ENCODE measurements at regions not wholly inside any gene's neighbourhood (a gene's known extent, or its start where the extent isn't known, plus 50 kb on each side); places are given as distances from the start of the nearest gene placed in this dataset.
"Not testable (repeated sequence)": the region's sequence is repeated elsewhere in the genome, so short reads cannot be mapped to it uniquely, and the experiment has no call there.

DNA sequence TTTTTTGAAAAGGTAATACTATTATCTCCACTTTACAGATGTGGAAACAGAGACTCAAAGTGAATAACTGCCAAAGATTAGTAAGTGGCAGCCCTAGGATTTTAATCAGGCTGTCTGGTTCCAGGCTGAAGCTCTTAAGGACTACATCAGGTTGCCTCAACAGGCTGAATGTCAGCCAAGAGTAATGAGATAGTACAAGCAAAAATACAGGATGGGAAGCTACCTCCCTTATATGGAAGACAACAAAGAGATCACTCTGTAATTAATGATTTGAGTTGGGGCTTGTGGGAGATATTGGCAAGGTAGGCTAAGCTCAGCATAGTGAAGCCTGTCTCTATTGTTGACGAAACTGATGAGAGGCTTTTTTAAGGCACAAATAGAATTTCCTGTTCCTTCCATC, 323.1 kb downstream of the KCNJ3 start:
- no peaks in the 10 kb centered on the region for H3K27me3 Mint-ChIP-seq
- POLR2A ChIA-PET = no interaction called here
- no peaks in the 10 kb centered on the region for H3K4me1 Mint-ChIP-seq
- DNase-seq (no peak), ATAC-seq (no peak)
- no peak overlapping the region for H3K4me3 Mint-ChIP-seq
- peaks cover 0 to 7% (median 0%) of the 10 kb centered on the region in 9 donors for H3K9me3 Mint-ChIP-seq
- H3K36me3 Mint-ChIP-seq = no peaks in the 10 kb centered on the region
- H3K27ac Mint-ChIP-seq = no peak overlapping the region

DNA sequence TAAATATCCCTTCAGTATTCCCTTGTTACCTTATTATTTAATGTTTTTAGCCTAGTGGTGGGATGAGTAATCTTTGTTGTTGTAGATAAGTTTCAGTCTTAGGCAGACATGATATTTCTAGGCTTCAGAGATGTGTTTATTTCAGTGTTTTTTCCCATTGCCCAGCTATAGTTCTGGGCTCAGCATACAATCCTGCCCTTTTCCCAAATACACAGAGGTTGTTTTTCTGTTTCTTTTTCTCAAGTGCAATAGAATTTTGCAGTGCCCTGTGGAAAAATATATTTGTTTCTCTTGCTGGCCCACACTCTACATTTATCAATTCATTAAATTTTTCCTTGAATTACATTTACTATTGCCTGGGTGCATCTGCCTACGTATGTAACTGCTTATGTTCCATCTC, 321.8 kb downstream of the KCNJ3 start:
- POLR2A ChIA-PET = no interaction called here
- DNase-seq (no peak), ATAC-seq (no peak)
- H3K4me3 Mint-ChIP-seq = no peak overlapping the region
- H3K4me1 Mint-ChIP-seq = no peaks in the 10 kb centered on the region
- peaks cover 0 to 7% (median 0%) of the 10 kb centered on the region in 9 donors for H3K9me3 Mint-ChIP-seq
- H3K36me3 Mint-ChIP-seq = no peaks in the 10 kb centered on the region
- no peak overlapping the region for H3K27ac Mint-ChIP-seq
- no peaks in the 10 kb centered on the region for H3K27me3 Mint-ChIP-seq

DNA sequence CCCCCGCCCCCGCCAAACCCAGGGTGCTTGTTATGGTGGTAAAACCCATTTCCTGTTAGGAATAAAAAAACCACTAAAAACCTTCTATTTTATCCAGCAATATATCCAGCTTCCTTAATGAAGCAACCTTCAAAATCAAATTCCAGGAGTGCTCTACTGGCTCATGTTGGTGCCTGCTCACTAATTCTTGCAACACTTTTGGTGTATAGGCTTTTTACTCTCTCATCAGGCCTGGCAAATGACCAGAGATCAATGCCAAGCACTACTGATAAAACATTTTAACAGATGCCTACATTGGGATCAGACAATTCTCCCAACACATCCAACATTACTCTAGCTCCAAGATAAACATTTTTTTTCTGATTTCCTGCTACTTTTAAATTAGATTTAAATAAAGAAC, 312.4 kb downstream of the KCNJ3 start:
- POLR2A ChIA-PET = no interaction called here
- Mint-ChIP-seq H3K4me3 (no peak overlapping the region), H3K36me3 (peaks cover 0 to 4% (median 0%) of the 10 kb centered on the region in 3 donors), H3K27me3 (no peaks in the 10 kb centered on the region), H3K9me3 (peaks cover 0 to 28% (median 2%) of the 10 kb centered on the region in 9 donors), H3K4me1 (no peaks in the 10 kb centered on the region), H3K27ac (no peak overlapping the region)
- no peak for ATAC-seq
- no peak for DNase-seq

DNA sequence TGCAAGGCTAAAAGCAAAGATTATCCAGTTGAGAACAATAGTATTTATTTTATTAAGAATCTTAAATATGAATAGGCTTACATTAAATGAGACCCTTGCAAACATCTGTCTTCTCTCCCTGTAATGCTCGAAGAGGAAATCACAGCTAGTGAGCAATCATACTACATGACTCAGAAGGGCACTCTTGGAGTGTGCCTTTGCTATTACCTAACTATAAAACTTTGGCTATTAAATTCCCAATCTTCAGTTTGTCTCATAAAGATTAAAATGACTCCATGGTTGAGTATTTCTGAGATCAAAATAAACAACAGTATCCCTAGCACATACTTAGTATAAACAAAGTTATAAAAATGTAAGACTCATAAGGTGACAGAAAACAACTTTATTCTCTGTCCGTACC, 296.9 kb downstream of the KCNJ3 start:
- H3K36me3 Mint-ChIP-seq = no peaks in the 10 kb centered on the region
- H3K27ac Mint-ChIP-seq = no peak overlapping the region
- ATAC-seq = no peak
- no peaks in the 10 kb centered on the region for H3K27me3 Mint-ChIP-seq
- no peaks in the 10 kb centered on the region for H3K4me1 Mint-ChIP-seq
- POLR2A ChIA-PET = no interaction called here
- DNase-seq = no peak
- peaks cover 0 to under 1% (median 0%) of the 10 kb centered on the region in 9 donors for H3K9me3 Mint-ChIP-seq
- H3K4me3 Mint-ChIP-seq = no peak overlapping the region

DNA sequence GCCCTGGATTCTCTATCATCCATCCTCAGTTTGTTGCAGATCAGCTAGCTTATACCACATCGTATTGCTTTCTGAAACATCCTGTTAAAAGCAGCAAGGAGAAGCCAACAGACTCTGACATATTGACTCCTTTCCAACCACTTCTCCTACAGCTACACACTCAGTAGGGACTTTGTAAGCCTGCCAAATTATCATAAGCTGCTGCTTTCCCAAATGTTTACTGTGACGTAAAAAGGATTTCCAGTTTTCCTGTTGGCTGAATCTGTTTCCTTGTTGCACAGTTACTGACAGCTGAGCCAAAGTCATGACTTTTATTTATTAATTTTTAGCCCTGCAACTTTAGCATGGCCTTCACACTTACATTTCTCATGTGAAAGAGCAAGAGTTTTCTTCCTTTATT, 294.3 kb downstream of the KCNJ3 start:
- Mint-ChIP-seq H3K36me3 (no peaks in the 10 kb centered on the region), H3K4me1 (no peaks in the 10 kb centered on the region), H3K27me3 (no peaks in the 10 kb centered on the region), H3K9me3 (peaks cover 0 to 8% (median 0%) of the 10 kb centered on the region in 9 donors), H3K4me3 (no peak overlapping the region), H3K27ac (no peak overlapping the region)
- no peak for ATAC-seq
- POLR2A ChIA-PET = no interaction called here
- DNase-seq = no peak

DNA sequence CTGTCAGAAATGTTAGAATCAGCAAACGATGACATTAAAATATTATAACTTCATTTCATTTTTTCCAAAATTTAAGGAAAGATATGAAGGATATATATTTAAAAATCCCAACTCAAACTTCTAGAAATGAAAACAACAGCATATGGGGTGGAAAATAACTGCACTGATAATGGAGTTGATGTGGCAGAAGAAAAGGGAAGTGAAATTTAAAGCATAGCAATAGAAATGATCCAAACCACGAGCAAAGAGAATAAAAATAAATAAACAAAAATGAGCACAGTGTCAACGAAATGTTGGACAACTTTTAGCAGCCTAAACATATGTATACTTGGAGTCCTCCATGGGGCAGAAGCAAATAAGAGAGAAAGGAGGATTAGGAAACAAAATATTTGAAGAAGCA, 280.2 kb downstream of the KCNJ3 start:
- no peak for ATAC-seq
- Mint-ChIP-seq H3K4me3 (no peak overlapping the region), H3K9me3 (peaks cover 0 to 16% (median 0%) of the 10 kb centered on the region in 9 donors), H3K27me3 (no peaks in the 10 kb centered on the region), H3K4me1 (no peaks in the 10 kb centered on the region), H3K36me3 (no peaks in the 10 kb centered on the region), H3K27ac (no peak overlapping the region)
- no peak for DNase-seq
- POLR2A ChIA-PET = no interaction called here

DNA sequence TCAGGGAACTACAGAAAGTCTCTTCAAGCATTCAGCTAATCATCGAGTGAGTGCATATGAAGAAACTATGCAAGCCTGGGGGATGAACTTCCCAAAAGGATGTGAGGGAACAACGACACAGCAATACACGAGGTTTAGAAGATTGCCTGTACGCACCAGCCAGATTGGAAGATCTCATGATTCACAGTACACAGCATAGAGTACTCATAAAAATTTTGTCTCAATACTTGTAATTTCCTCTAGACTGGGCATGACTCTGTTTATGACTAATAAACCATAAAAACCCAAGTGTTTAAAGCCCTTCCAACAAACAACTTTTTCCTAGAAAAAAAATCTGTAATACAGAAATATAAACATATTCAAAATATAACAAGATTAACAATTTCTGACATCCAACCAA, 279.7 kb downstream of the KCNJ3 start:
- H3K27ac Mint-ChIP-seq = no peak overlapping the region
- DNase-seq (no peak), ATAC-seq (no peak)
- no peaks in the 10 kb centered on the region for H3K27me3 Mint-ChIP-seq
- no peak overlapping the region for H3K4me3 Mint-ChIP-seq
- peaks cover 0 to 16% (median 0%) of the 10 kb centered on the region in 9 donors for H3K9me3 Mint-ChIP-seq
- POLR2A ChIA-PET = no interaction called here
- H3K4me1 Mint-ChIP-seq = no peaks in the 10 kb centered on the region
- H3K36me3 Mint-ChIP-seq = no peaks in the 10 kb centered on the region

DNA sequence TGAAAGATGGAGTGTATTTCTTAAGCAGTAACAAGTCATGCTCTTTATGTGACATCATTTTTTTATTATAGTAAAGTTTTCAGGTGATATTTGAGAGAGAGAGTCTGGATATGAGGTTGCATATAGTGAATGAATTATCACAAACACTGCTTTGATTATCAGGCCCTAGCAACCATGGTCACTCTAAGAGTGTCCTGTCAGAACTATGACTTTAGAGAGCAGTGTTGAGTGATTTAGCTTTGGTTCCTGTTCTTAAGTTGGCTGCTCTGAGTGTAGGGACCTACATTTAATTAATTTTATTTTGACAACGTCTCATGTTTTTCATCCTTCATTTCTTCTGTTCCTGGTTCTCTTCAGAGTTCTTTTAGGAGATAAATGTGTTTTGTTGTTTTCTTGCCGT, 275.5 kb downstream of the KCNJ3 start:
- POLR2A ChIA-PET = no interaction called here
- H3K27ac Mint-ChIP-seq = no peak overlapping the region
- ATAC-seq = no peak
- no peaks in the 10 kb centered on the region for H3K27me3 Mint-ChIP-seq
- no peak for DNase-seq
- no peaks in the 10 kb centered on the region for H3K36me3 Mint-ChIP-seq
- H3K9me3 Mint-ChIP-seq = peaks cover 0 to 13% (median 2%) of the 10 kb centered on the region in 9 donors
- no peak overlapping the region for H3K4me3 Mint-ChIP-seq
- H3K4me1 Mint-ChIP-seq = no peaks in the 10 kb centered on the region

DNA sequence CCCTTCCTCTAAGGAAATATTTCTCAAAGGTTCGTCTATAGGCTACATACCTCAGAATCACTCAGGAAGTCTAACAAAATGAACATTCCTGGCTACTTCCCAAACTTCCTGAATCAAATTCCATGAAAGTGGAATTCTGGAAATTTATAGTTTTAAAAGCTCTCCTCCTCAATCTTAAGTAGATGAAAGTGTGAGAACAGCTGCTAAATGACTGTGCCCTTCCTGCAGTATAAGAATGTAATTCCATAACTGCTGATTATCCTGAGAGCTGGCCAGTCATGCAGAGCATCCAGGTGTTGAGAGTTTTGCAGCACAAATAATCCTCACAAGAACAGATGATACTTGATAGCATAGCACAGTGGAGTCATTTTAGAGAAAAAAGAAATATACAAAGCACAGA, 265.0 kb downstream of the KCNJ3 start:
- ATAC-seq = no peak
- H3K4me1 Mint-ChIP-seq = no peaks in the 10 kb centered on the region
- no peak for DNase-seq
- H3K9me3 Mint-ChIP-seq = peaks cover 0 to 14% (median 2%) of the 10 kb centered on the region in 9 donors
- POLR2A ChIA-PET = no interaction called here
- H3K27ac Mint-ChIP-seq = no peak overlapping the region
- no peaks in the 10 kb centered on the region for H3K36me3 Mint-ChIP-seq
- H3K4me3 Mint-ChIP-seq = no peak overlapping the region
- no peaks in the 10 kb centered on the region for H3K27me3 Mint-ChIP-seq

DNA sequence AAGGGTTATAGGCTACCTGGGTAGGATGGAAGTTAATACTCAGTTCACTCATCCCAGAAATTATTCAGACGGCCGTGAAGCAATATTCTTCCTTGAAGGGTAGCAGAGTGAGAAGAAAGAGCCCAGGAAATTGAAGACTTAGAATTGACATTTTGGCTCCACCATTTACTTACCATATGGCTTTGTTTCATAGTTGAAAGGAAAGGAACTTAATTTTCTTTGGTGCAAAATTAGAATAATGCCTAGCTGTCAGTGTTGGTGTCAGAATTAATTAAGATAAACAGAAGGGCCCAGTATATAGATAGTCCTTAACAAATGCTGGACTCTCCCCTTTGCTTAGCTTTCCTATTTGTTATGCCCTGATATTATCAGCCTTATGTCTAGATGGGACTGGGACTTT, 263.2 kb downstream of the KCNJ3 start:
- Mint-ChIP-seq H3K9me3 (peaks cover 0 to 16% (median 3%) of the 10 kb centered on the region in 9 donors), H3K27me3 (no peaks in the 10 kb centered on the region), H3K4me1 (no peaks in the 10 kb centered on the region), H3K27ac (no peak overlapping the region), H3K4me3 (no peak overlapping the region), H3K36me3 (no peaks in the 10 kb centered on the region)
- POLR2A ChIA-PET = no interaction called here
- ATAC-seq (no peak), DNase-seq (no peak)

DNA sequence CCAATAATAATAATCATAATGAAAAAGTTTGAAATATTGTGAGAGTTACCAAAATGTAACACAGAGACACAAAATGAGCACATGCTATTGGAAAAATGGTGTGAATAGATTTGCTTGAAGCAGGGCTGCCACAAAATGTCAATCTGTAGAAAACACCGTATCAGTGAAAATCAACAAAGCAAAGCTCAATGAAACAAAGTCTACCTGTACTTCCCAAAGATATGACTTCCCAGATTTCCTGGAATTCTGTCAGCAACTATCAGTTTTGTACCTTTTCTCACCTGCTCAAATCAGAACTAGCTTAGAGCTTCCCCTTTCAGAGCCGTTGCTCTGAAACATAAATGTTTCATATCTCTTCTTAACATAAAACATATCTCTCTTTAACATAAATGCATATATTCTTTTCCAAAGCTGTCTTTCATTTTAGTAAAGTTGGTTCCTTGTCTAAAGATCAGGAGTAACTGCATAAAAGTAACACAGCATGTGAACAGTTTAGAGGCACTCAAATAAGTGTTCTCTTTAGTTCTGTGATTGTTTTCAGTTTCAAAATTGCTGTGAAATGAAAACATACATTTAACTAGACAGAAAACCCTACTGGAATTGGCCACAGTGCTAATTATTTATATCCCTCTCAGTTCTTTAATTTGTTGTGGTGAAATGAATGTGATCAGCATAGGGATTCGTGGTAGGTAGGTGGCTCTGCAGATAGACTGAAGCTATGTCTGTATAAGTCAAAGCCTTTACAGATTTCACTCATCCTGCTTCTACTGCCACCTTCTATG, 262.5 kb downstream of the KCNJ3 start:
- Mint-ChIP-seq H3K27me3 (no peaks in the 10 kb centered on the region), H3K36me3 (no peaks in the 10 kb centered on the region)
- no peak for ATAC-seq

DNA sequence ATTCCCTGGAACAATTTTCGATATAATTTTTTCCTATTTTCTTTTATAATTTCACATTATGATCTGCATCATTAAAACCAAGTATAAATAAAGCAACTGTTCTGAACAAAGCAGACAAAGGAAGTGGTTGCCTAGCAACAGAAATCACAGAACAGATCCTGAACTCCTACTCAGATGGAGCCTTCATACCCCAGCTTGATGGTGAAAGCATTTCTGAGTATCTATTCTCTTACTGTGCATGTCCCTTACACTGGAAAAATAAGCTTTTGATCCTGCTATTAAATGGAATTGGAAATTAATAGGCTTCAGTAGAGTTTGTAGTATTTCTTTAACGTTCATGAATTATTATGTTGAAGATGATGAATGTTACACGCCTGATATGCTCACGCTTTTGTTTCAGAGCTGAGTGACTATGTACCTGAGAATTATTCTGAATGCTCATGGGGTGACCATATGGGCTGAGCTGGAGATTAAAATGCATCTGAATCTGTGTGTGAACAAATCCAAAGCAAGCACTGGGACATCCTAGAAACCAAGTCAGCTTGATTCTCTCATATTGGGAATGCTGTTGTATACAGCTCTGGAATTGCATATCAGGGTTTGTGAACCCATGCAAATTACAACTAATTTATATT, 254.0 kb downstream of the KCNJ3 start:
- POLR2A ChIA-PET = no interaction called here
- Mint-ChIP-seq H3K4me3 (no peak overlapping the region), H3K4me1 (no peaks in the 10 kb centered on the region), H3K36me3 (no peaks in the 10 kb centered on the region), H3K27ac (no peak overlapping the region), H3K27me3 (no peaks in the 10 kb centered on the region), H3K9me3 (peaks cover 0 to 7% (median 0%) of the 10 kb centered on the region in 9 donors)
- ATAC-seq (no peak), DNase-seq (no peak)

More for the DNA sequence above, 262.5 kb downstream of the KCNJ3 start:
- DNase-seq = no peak
- Mint-ChIP-seq H3K27ac (no peak overlapping the region), H3K9me3 (peaks cover 0 to 15% (median 3%) of the 10 kb centered on the region in 9 donors), H3K4me3 (no peak overlapping the region), H3K4me1 (no peaks in the 10 kb centered on the region)
- POLR2A ChIA-PET = no interaction called here

DNA sequence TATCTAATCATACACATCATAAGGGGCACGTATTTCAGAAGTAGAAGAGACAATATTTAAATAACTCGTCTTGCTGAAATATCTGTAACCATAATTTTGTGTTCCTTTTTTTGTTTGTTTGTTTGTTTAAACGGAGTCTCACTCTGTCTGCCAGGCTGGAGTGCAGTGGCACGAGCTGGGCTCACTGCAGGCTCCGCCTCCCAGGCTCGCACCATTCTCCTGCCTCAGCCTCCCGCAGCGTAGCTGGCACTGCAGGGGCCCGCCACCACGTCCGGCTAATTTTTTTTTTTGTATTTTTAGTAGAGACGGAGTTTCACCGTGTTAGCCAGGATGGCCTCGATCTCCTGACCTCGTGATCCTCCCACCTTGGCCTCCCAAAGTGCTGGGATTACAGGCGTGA, 248.9 kb downstream of the KCNJ3 start:
- H3K4me1 Mint-ChIP-seq, ATAC-seq, DNase-seq, H3K4me3 Mint-ChIP-seq, H3K36me3 Mint-ChIP-seq, H3K27me3 Mint-ChIP-seq, H3K27ac Mint-ChIP-seq, H3K9me3 Mint-ChIP-seq, POLR2A ChIA-PET: not testable (repeated sequence)

DNA sequence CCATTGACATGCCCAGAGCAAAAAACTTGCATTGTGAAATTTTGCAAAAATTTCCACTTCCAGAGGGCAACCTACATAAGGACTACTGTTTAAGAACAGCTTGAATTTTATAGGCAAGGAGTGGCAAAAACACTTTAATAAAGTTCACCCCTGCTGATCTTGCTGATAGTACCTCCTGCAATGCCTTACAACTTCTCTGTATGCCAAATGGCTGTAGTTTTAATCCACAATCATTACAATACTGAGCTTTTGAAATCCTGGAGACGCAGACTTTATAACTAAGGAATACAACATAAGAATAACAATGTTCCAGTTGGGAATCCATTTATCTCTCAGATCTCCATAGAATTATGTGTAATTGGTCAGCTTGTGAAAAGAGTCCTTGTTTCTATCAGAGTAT, 247.5 kb downstream of the KCNJ3 start:
- Mint-ChIP-seq H3K4me1 (no peaks in the 10 kb centered on the region), H3K36me3 (no peaks in the 10 kb centered on the region), H3K27ac (no peak overlapping the region), H3K9me3 (peaks cover 0 to 1% (median 0%) of the 10 kb centered on the region in 9 donors), H3K27me3 (peaks cover 0 to under 1% (median 0%) of the 10 kb centered on the region in 5 donors), H3K4me3 (no peak overlapping the region)
- ATAC-seq = no peak
- POLR2A ChIA-PET = no interaction called here
- no peak for DNase-seq

Measured in naive thymus-derived CD8-positive, alpha-beta T cell (primary cell).